ENCODE measurements at regions not wholly inside any gene's neighbourhood (a gene's known extent, or its start where the extent isn't known, plus 50 kb on each side); places are given as distances from the start of the nearest gene placed in this dataset.

DNA sequence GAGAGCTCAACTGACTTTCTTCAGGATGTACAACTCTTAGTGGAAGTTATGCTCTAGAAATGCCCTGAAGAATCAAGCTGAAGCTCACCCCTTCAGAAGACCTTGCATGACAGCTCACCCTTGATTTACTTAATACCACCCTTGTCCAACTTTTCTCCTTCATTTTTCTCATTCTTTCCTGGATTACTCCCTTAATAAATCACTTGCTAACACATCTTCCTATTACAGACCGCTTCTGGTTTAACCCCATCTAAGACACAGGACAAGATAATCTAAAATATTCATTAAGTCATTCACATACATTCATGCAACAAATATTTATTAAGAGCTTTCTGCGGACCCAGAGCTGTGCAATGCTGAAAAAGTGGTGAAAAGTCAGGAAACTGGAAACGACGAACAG is 630.7 kb upstream of the RORB start:
- DNase-seq = no peak
- TF ChIP-seq, protein P1, sequence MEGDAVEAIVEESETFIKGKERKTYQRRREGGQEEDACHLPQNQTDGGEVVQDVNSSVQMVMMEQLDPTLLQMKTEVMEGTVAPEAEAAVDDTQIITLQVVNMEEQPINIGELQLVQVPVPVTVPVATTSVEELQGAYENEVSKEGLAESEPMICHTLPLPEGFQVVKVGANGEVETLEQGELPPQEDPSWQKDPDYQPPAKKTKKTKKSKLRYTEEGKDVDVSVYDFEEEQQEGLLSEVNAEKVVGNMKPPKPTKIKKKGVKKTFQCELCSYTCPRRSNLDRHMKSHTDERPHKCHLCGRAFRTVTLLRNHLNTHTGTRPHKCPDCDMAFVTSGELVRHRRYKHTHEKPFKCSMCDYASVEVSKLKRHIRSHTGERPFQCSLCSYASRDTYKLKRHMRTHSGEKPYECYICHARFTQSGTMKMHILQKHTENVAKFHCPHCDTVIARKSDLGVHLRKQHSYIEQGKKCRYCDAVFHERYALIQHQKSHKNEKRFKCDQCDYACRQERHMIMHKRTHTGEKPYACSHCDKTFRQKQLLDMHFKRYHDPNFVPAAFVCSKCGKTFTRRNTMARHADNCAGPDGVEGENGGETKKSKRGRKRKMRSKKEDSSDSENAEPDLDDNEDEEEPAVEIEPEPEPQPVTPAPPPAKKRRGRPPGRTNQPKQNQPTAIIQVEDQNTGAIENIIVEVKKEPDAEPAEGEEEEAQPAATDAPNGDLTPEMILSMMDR (IDR thresholded peaks at IDR 0.05) = no peak
- Mint-ChIP-seq H3K9me3 (no peaks in the 10 kb centered on the region), H3K4me3 (no peak overlapping the region), H3K27me3 (ENCODE audit: low read depth, poor library complexity) (no peaks in the 10 kb centered on the region), H3K36me3 (ENCODE audit: low read depth) (no peaks in the 10 kb centered on the region), H3K27ac (no peak overlapping the region), H3K4me1 (peaks cover 7% of the 10 kb centered on the region)

DNA sequence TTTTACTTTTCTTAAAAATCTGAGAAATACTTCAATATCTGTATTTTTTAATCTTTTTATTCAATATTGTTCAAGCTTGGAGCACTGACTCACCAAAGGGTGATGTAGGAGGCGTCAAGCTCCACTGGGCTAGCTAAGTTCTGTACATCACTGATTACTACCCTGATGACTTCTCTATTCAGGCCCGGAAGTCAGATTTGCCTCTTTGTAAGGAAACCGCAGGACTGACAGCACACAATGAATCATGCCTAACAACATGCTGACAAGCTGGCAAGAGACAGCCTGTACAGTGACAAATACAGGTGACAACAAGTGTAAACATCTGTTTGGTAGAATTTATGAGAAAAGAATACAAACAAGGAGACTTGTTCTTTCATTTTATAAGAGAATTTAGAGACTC is 627.9 kb upstream of the RORB start:
- Mint-ChIP-seq H3K4me3 (no peak overlapping the region), H3K4me1 (peaks cover 27% of the 10 kb centered on the region), H3K9me3 (no peaks in the 10 kb centered on the region), H3K27me3 (ENCODE audit: low read depth, poor library complexity) (no peaks in the 10 kb centered on the region), H3K27ac (no peak overlapping the region), H3K36me3 (ENCODE audit: low read depth) (no peaks in the 10 kb centered on the region)
- TF ChIP-seq, protein P1 (IDR thresholded peaks at IDR 0.05) = no peak
- no peak for DNase-seq

DNA sequence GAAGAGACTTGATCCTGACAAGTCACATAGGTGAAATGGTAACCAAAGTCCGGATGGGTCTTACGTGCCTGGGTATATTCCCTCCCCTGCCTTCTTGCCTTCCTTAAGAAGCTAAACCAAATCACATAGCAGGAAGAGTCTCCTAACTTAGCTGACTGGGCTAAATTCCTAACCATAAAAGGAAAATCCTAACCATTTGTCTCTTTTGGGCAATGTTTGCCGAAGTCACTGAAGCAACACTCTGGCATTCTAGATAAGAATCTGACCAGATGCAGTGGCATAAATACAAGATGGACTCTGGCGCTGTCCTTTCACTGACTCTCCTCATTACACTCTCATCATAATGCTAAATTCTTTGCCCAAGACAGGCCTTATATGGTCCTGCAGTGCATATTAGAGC is 625.5 kb upstream of the RORB start:
- no peaks in the 10 kb centered on the region for H3K9me3 Mint-ChIP-seq
- H3K4me3 Mint-ChIP-seq = no peak overlapping the region
- no peaks in the 10 kb centered on the region for H3K36me3 Mint-ChIP-seq (ENCODE audit: low read depth)
- H3K27me3 Mint-ChIP-seq (ENCODE audit: low read depth, poor library complexity) = no peaks in the 10 kb centered on the region
- no peak for DNase-seq
- H3K27ac Mint-ChIP-seq = peak overlapping the region; percentile 59
- peaks cover 27% of the 10 kb centered on the region for H3K4me1 Mint-ChIP-seq
- TF ChIP-seq, protein P1 (IDR thresholded peaks at IDR 0.05) = no peak

DNA sequence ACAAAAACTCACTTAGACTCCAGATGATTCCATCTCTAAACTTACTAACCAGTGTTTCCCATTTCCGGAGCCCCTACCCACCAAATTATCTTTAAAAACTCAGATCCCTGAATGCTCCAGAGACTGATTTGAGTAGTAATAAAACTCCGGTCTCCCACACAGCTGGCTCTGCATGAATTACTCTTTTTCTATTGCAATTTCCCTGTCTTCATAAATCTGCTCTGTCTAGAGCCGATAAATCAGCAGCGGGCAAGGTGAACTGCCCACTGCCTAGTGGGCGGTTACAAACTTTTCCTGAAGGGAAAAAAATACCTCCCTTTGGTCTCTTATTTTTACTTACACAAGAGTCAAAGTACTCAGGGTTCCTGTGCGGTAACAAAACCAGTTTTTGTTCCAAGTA is 624.4 kb upstream of the RORB start:
- H3K27ac Mint-ChIP-seq = peak overlapping the region; percentile 20
- H3K4me1 Mint-ChIP-seq = peaks cover 27% of the 10 kb centered on the region
- DNase-seq = no peak
- H3K36me3 Mint-ChIP-seq (ENCODE audit: low read depth) = no peaks in the 10 kb centered on the region
- H3K27me3 Mint-ChIP-seq (ENCODE audit: low read depth, poor library complexity) = no peaks in the 10 kb centered on the region
- H3K4me3 Mint-ChIP-seq = no peak overlapping the region
- H3K9me3 Mint-ChIP-seq = no peaks in the 10 kb centered on the region
- TF ChIP-seq, protein P1 (IDR thresholded peaks at IDR 0.05) = no peak

DNA sequence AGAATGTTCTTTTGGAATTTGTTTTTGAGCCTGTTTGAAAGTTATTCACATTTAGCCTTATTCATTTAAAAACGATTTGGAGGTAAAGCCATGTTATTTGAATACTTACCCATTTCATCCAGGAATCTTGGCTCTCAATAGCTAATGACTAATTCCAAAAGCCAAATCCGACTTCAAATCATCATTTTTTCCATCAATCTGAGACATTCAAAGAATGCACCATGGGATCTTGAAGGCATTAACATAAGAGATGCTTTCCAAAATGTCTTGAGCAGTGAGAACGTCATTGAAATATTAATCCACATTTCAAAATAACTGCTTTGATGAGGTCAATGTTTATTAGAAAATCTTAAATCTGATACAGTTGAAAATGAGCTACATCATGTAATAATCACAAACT is 617.0 kb upstream of the RORB start:
- Mint-ChIP-seq H3K27me3 (ENCODE audit: low read depth, poor library complexity) (no peaks in the 10 kb centered on the region), H3K27ac (no peak overlapping the region), H3K4me1 (no peaks in the 10 kb centered on the region), H3K9me3 (no peaks in the 10 kb centered on the region), H3K4me3 (no peak overlapping the region), H3K36me3 (ENCODE audit: low read depth) (no peaks in the 10 kb centered on the region)
- no peak for DNase-seq
- TF ChIP-seq, protein P1 (IDR thresholded peaks at IDR 0.05) = no peak

DNA sequence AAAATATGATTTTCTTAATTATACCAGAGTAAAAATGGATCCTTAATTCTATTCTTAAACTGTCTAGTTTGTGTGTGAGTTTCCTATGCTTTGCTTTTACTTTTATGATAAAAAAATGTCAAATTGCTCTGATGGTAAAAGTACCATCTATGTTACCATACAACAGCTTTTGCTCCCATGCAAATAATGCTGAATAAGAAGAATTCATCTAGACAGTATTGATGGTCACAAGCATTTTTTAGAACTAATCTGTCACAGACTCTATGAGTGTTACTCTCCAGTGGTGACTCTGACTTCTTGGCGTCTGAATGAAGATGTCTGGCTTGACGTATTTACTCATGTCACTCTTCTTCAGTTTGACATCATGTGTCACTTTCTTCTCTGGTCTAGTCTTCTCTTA is 608.1 kb upstream of the RORB start:
- TF ChIP-seq, protein P1 (IDR thresholded peaks at IDR 0.05) = no peak
- H3K36me3 Mint-ChIP-seq (ENCODE audit: low read depth) = no peaks in the 10 kb centered on the region
- no peaks in the 10 kb centered on the region for H3K27me3 Mint-ChIP-seq (ENCODE audit: low read depth, poor library complexity)
- peaks cover 15% of the 10 kb centered on the region for H3K9me3 Mint-ChIP-seq
- H3K4me3 Mint-ChIP-seq = no peak overlapping the region
- H3K4me1 Mint-ChIP-seq = no peaks in the 10 kb centered on the region
- no peak overlapping the region for H3K27ac Mint-ChIP-seq
- DNase-seq = no peak
